NCI-H2196 (cell line): ENCODE measurements at regions not wholly inside any gene's neighbourhood (a gene's known extent, or its start where the extent isn't known, plus 50 kb on each side); places are given as distances from the start of the nearest gene placed in this dataset.

Experiments used
- DNase-seq: peaks from one replicate; lab custom pipeline; 2025; ENCODE audit not compliant: unreplicated experiment; lab: John Stamatoyannopoulos, UW

GRCh38 chr10:65314253-65314652 lies 1611.6 kb upstream of the LRRTM3 start:
- no peak for DNase-seq

- no peak for DNase-seq
Observed at GRCh38 chr10:65319493-65319892, 1606.3 kb upstream of the LRRTM3 start.

- no peak for DNase-seq
Observed at GRCh38 chr10:65320236-65321026, 1605.4 kb upstream of the LRRTM3 start.

GRCh38 chr10:65323802-65324201 lies 1602.0 kb upstream of the LRRTM3 start:
- DNase-seq: no peak

- DNase-seq: no peak
Observed at GRCh38 chr10:65325913-65326312, 1599.9 kb upstream of the LRRTM3 start.

- no peak for DNase-seq
Observed at GRCh38 chr10:65328486-65328885, 1597.3 kb upstream of the LRRTM3 start.

- no peak for DNase-seq
Observed at GRCh38 chr10:65335311-65335710, 1590.5 kb upstream of the LRRTM3 start.

- DNase-seq: no peak
Observed at GRCh38 chr10:65340340-65340739, 1585.5 kb upstream of the LRRTM3 start.

GRCh38 chr10:65341323-65341925 lies 1584.4 kb upstream of the LRRTM3 start:
- no peak for DNase-seq

- DNase-seq: no peak
Observed at GRCh38 chr10:65342245-65342644, 1583.6 kb upstream of the LRRTM3 start.

GRCh38 chr10:65346466-65346865 lies 1579.4 kb upstream of the LRRTM3 start:
- DNase-seq: no peak

- peak; percentile 3 for DNase-seq
Observed at GRCh38 chr10:65348637-65349036, 1577.2 kb upstream of the LRRTM3 start.

GRCh38 chr10:65350611-65351010 lies 1575.2 kb upstream of the LRRTM3 start:
- DNase-seq: no peak

GRCh38 chr10:65355141-65355680 lies 1570.6 kb upstream of the LRRTM3 start:
- DNase-seq: no peak

GRCh38 chr10:65358565-65358964 lies 1567.3 kb upstream of the LRRTM3 start:
- DNase-seq: no peak

- DNase-seq: no peak
Observed at GRCh38 chr10:65360497-65360896, 1565.3 kb upstream of the LRRTM3 start.

- DNase-seq: no peak
Observed at GRCh38 chr10:65365878-65366277, 1560.0 kb upstream of the LRRTM3 start.

GRCh38 chr10:65367706-65368105 lies 1558.1 kb upstream of the LRRTM3 start:
- no peak for DNase-seq

- DNase-seq: no peak
Observed at GRCh38 chr10:65375528-65375927, 1550.3 kb upstream of the LRRTM3 start.

- no peak for DNase-seq
Observed at GRCh38 chr10:65377687-65378086, 1548.1 kb upstream of the LRRTM3 start.

GRCh38 chr10:65394502-65395297 lies 1531.1 kb upstream of the LRRTM3 start:
- no peak for DNase-seq

- no peak for DNase-seq
Observed at GRCh38 chr10:65395631-65396030, 1530.2 kb upstream of the LRRTM3 start.
